ENCODE measurements at regions not wholly inside any gene's neighbourhood (a gene's known extent, or its start where the extent isn't known, plus 50 kb on each side); places are given as distances from the start of the nearest gene placed in this dataset.

DNA sequence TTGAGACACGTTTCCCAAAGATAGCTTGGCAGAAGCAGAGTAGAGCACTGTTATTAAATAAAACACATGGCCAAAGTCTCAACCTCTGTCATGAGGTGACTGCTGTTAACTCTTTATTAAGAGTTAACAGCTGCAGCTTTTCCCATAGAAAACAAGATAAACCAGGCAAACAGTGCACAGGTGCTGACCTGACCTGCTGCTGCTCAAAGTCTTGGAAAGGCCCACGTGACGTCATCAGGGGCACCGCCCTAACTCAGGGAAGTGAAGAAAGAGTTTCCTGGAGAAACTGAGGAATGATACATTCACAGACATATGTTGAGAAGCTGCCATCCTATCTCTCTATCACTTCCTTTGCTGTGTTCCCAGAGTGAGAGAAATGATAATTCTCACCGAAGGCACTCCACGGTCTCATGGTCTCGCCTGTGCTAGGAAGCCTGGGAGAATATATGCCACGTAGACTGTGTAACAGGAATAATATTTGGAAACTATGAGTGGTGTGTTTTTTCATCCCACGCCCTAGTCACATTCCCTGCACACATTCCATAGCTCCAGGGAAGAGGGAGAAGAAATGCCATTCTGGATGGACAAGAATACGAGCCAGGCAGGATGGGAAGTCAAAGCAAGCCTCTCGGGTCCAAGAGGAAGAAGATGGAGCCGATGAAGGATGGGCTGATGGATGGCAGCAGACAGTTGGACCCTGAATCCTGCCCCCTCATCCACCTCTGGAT, 146.2 kb upstream of the NFE2L3 start:
- no peak for TF ChIP-seq CTCF (IDR thresholded peaks at IDR 0.05; ENCODE audit: low read length, missing control alignments)
- H3K4me3 ChIP-seq (replicated peaks; ENCODE audit: low read depth, low read length) = no peak overlapping the region
- DNase-seq (ENCODE audit: low read depth) = no peak

DNA sequence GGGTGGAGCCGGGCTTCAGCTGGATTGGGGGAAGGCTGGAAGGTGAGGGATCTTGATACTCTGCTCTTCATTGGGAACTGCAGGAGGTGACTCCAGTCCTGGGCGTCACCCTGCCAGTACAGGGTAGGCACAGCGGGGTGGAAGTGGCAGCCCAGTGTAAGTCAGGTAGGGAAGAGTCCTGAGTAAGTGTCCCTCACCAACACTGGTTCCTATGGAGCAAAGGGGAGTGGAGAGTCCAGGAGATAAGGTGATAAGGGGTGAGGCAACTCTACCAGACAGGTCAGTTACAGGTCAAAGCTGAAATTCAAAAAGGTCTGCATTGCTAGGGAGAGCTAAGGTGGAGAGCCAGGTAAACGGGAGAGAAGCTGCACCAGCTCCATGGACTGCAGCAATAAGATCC, 145.6 kb upstream of the NFE2L3 start:
- no peak overlapping the region for H3K4me3 ChIP-seq (replicated peaks; ENCODE audit: low read depth, low read length)
- no peak for DNase-seq (ENCODE audit: low read depth)
- no peak for TF ChIP-seq CTCF (IDR thresholded peaks at IDR 0.05; ENCODE audit: low read length, missing control alignments)

- no peak for DNase-seq (ENCODE audit: low read depth)
- no peak for TF ChIP-seq CTCF (IDR thresholded peaks at IDR 0.05; ENCODE audit: low read length, missing control alignments)
- H3K4me3 ChIP-seq (replicated peaks; ENCODE audit: low read depth, low read length) = no peak overlapping the region
These were observed 144.5 kb upstream of the NFE2L3 start for GRCh38 chr7:26007510-26007909.

- no peak overlapping the region for H3K4me3 ChIP-seq (replicated peaks; ENCODE audit: low read depth, low read length)
- DNase-seq (ENCODE audit: low read depth) = no peak
- no peak for TF ChIP-seq CTCF (IDR thresholded peaks at IDR 0.05; ENCODE audit: low read length, missing control alignments)
These were observed 143.6 kb upstream of the NFE2L3 start for GRCh38 chr7:26008428-26008827.

- no peak for TF ChIP-seq CTCF (IDR thresholded peaks at IDR 0.05; ENCODE audit: low read length, missing control alignments)
- H3K4me3 ChIP-seq (replicated peaks; ENCODE audit: low read depth, low read length) = no peak overlapping the region
- no peak for DNase-seq (ENCODE audit: low read depth)
These were observed 140.8 kb upstream of the NFE2L3 start for GRCh38 chr7:26011039-26011696.

- H3K4me3 ChIP-seq (replicated peaks; ENCODE audit: low read depth, low read length) = no peak overlapping the region
- TF ChIP-seq CTCF (IDR thresholded peaks at IDR 0.05; ENCODE audit: low read length, missing control alignments) = no peak
- DNase-seq (ENCODE audit: low read depth) = no peak
These were observed 138.4 kb upstream of the NFE2L3 start for GRCh38 chr7:26013551-26014083.
